ENCODE measurements at regions not wholly inside any gene's neighbourhood (a gene's known extent, or its start where the extent isn't known, plus 50 kb on each side); places are given as distances from the start of the nearest gene placed in this dataset.

DNA sequence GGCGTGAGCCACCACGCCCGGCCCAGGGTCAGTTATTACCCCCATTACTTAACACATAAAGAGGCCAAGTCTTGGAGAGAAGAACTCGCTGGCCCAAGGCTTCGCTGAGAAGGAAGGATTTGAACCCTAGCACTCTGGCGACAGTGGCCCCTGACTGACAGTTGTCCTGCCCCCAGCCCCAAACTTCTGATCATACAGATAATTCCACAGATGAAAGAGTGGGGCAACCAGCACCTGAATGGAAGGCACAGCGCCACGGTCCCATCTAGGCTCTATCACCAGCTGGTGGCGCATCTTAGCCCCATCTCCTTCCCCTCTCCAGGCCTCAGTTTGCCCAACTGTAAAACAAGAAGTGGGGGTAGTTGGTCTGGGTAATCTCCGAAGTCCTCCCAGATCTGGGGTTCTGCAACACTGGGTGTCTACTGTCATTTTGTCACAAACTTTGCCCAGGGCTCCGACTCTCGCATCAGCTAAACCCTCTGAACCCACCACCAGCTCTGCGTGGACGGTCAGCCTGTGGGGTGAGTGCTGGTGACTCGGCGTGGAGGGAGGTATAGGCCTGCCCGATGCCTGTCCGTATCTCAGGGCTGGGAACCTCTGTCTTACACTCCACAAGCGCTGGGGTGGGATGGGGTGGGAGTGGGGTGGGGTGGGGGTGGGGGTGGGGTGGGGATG, 209.3 kb downstream of the C9orf50 start:
- TF ChIP-seq, protein P1, sequence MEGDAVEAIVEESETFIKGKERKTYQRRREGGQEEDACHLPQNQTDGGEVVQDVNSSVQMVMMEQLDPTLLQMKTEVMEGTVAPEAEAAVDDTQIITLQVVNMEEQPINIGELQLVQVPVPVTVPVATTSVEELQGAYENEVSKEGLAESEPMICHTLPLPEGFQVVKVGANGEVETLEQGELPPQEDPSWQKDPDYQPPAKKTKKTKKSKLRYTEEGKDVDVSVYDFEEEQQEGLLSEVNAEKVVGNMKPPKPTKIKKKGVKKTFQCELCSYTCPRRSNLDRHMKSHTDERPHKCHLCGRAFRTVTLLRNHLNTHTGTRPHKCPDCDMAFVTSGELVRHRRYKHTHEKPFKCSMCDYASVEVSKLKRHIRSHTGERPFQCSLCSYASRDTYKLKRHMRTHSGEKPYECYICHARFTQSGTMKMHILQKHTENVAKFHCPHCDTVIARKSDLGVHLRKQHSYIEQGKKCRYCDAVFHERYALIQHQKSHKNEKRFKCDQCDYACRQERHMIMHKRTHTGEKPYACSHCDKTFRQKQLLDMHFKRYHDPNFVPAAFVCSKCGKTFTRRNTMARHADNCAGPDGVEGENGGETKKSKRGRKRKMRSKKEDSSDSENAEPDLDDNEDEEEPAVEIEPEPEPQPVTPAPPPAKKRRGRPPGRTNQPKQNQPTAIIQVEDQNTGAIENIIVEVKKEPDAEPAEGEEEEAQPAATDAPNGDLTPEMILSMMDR (IDR thresholded peaks at IDR 0.05): no peak
- TF ChIP-seq EP300 (IDR thresholded peaks at IDR 0.05) (no peak), POLR2AphosphoS5 (IDR thresholded peaks at IDR 0.05) (no peak), POLR2A (IDR thresholded peaks at IDR 0.05; ENCODE audit: low read depth) (no peak)

Data from esophagus muscularis mucosa (tissue), 4 donors.